ENCODE measurements at regions not wholly inside any gene's neighbourhood (a gene's known extent, or its start where the extent isn't known, plus 50 kb on each side); places are given as distances from the start of the nearest gene placed in this dataset.

- no peak for TF ChIP-seq CTCF (IDR thresholded peaks at IDR 0.05; ENCODE audit: low read depth, low read length)
- H3K4me3 ChIP-seq (replicated peaks in 1 of 2; ENCODE audit: low read depth in 2 of 2, low read length in 2 of 2) = no peak overlapping the region
- no peak for DNase-seq (ENCODE audit: low read depth in 2 of 2)
These were observed 392.0 kb downstream of the ENC1 start for GRCh38 chr5:74248576-74248975.

DNA sequence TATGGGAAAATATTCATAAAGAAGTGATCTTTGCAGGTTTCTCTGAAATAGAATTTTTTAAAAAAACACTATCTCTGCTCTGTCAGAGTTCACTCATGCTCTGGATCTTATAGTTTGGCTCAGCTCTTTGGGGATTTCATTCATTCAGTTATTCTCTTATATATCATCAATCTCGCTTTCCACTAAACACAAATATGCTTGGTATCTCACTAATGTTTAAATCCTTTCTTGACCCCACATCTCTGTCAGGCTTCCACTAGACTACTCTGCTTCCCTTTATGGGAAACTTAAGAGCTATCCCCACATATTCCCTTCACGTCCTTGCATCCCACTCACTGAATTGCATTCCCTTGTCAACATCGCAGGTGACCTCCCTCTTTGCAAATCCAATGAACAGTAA is 396.1 kb downstream of the ENC1 start:
- no peak for DNase-seq (ENCODE audit: low read depth in 2 of 2)
- no peak overlapping the region for H3K4me3 ChIP-seq (replicated peaks in 1 of 2; ENCODE audit: low read depth in 2 of 2, low read length in 2 of 2)
- no peak for TF ChIP-seq CTCF (IDR thresholded peaks at IDR 0.05; ENCODE audit: low read depth, low read length)

DNA sequence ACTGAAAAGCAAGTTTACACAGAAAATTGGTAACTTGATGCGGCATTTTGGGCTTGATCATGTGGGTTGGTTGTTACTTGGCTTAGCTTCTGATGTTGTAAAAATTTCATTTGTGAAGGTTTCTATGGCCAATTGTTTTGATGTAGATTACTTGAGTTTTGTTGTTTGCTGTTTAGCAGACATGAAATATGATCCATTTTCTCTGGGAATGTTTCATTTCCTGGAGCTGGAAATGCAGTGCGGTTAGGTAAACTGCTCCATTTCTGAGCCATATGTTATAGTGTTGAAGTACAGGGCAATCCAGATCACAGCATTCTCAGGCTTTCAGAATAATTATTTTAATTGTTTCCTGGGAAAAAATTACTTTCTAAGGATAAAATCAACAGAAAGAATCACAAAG is 396.9 kb downstream of the ENC1 start:
- TF ChIP-seq CTCF (IDR thresholded peaks at IDR 0.05; ENCODE audit: low read depth, low read length) = no peak
- DNase-seq (ENCODE audit: low read depth in 2 of 2) = peak; percentile 32 to 36
- no peak overlapping the region for H3K4me3 ChIP-seq (replicated peaks in 1 of 2; ENCODE audit: low read depth in 2 of 2, low read length in 2 of 2)

DNA sequence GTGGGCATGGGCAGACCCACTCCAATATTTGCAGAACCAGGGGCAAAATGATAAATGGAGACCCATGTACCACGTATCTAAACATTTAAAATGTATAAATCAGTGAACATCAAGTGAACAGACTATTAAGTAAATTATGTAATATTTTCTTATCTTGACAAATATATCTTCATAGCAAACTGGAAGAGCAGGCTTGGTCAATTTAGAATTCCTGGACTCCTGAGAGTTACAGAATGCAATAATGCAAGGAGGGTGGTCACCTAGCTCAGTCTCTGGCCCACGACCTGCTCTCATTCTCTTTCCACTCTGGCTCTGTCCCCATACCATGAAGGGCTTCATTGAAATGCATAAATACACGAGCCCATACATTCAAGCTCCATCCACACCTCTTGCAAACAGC is 398.0 kb downstream of the ENC1 start:
- no peak for TF ChIP-seq CTCF (IDR thresholded peaks at IDR 0.05; ENCODE audit: low read depth, low read length)
- H3K4me3 ChIP-seq (replicated peaks in 1 of 2; ENCODE audit: low read depth in 2 of 2, low read length in 2 of 2) = no peak overlapping the region
- no peak for DNase-seq (ENCODE audit: low read depth in 2 of 2)

- H3K4me3 ChIP-seq (replicated peaks in 1 of 2; ENCODE audit: low read depth in 2 of 2, low read length in 2 of 2) = no peak overlapping the region
- TF ChIP-seq CTCF (IDR thresholded peaks at IDR 0.05; ENCODE audit: low read depth, low read length) = no peak
- peak in 1 of 2 donors; percentile 43 for DNase-seq (ENCODE audit: low read depth in 2 of 2)
These were observed 398.8 kb downstream of the ENC1 start for GRCh38 chr5:74241751-74242140.

DNA sequence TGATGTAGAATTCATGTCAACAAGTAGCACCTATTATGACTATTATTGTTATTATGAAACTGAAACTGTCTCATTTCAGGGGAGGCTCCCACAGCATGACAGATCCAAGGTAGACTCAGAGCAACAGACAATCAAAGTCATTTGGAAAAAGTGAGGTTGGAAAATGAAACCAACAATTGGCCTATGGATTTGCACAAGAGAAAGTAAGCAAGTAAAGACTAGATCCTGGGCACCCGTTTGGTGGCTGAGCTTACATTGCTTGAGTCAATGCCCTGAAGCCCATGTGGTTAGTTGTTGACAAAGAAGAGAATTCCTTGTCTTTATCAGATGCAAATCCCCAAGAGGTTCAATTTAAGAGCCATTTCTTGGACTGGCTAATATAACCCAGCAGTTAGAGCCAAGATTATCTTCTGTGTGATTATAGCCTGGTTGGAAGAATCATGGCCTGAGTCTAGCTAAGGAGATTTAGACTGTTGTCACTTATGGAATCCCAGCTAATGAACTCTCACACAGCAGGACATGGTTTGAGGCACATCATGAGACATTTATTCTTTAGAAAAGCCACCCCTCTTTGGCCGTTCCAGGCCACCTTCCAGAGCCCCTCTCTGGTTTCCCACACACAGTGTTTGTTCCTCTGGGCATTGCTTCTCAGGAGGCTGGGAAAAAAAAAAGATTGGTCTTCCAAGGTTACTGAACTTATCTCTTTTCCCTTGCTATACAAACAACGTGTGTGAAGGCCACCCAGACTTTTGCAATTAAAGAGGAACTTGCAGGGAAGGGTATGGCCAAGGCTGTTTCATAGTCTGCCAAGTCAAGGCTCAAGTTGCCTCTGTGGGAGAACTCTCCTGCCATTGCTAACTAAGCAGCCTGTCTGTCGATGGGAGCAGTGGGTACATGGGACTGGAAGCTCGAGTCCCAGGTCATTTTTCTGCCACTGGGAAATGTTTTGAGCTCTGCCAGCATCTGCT is 399.5 kb downstream of the ENC1 start:
- no peak overlapping the region for H3K4me3 ChIP-seq (replicated peaks in 1 of 2; ENCODE audit: low read depth in 2 of 2, low read length in 2 of 2)
- no peak for TF ChIP-seq CTCF (IDR thresholded peaks at IDR 0.05; ENCODE audit: low read depth, low read length)
- DNase-seq (ENCODE audit: low read depth in 2 of 2) = peak; percentile 24 to 32

Measured in cardiac fibroblast (primary cell).